ENCODE measurements at regions not wholly inside any gene's neighbourhood (a gene's known extent, or its start where the extent isn't known, plus 50 kb on each side); places are given as distances from the start of the nearest gene placed in this dataset.

GRCh38 chr6:2560917-2561698 is 189.6 kb downstream of the MYLK4 start:
- Histone ChIP-seq H3K4me3 (ENCODE audit: low read depth, low read length) (no peak overlapping the region), H3K36me3 (no peaks in the 10 kb centered on the region), H3K9me3 (no peaks in the 10 kb centered on the region), H3K4me1 (no peaks in the 10 kb centered on the region), H3K27me3 (no peaks in the 10 kb centered on the region)
- no peak for DNase-seq
- TF ChIP-seq, protein P1, sequence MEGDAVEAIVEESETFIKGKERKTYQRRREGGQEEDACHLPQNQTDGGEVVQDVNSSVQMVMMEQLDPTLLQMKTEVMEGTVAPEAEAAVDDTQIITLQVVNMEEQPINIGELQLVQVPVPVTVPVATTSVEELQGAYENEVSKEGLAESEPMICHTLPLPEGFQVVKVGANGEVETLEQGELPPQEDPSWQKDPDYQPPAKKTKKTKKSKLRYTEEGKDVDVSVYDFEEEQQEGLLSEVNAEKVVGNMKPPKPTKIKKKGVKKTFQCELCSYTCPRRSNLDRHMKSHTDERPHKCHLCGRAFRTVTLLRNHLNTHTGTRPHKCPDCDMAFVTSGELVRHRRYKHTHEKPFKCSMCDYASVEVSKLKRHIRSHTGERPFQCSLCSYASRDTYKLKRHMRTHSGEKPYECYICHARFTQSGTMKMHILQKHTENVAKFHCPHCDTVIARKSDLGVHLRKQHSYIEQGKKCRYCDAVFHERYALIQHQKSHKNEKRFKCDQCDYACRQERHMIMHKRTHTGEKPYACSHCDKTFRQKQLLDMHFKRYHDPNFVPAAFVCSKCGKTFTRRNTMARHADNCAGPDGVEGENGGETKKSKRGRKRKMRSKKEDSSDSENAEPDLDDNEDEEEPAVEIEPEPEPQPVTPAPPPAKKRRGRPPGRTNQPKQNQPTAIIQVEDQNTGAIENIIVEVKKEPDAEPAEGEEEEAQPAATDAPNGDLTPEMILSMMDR (IDR thresholded peaks at IDR 0.05; ENCODE audit: low read depth, low read length) = no peak

GRCh38 chr6:2560140-2560818 is 190.4 kb downstream of the MYLK4 start:
- no peaks in the 10 kb centered on the region for H3K9me3 ChIP-seq
- no peaks in the 10 kb centered on the region for H3K4me1 ChIP-seq
- TF ChIP-seq, protein P1 (IDR thresholded peaks at IDR 0.05; ENCODE audit: low read depth, low read length) = no peak
- DNase-seq = no peak
- no peaks in the 10 kb centered on the region for H3K36me3 ChIP-seq
- H3K27me3 ChIP-seq = no peaks in the 10 kb centered on the region
- no peak overlapping the region for H3K4me3 ChIP-seq (ENCODE audit: low read depth, low read length)

DNA sequence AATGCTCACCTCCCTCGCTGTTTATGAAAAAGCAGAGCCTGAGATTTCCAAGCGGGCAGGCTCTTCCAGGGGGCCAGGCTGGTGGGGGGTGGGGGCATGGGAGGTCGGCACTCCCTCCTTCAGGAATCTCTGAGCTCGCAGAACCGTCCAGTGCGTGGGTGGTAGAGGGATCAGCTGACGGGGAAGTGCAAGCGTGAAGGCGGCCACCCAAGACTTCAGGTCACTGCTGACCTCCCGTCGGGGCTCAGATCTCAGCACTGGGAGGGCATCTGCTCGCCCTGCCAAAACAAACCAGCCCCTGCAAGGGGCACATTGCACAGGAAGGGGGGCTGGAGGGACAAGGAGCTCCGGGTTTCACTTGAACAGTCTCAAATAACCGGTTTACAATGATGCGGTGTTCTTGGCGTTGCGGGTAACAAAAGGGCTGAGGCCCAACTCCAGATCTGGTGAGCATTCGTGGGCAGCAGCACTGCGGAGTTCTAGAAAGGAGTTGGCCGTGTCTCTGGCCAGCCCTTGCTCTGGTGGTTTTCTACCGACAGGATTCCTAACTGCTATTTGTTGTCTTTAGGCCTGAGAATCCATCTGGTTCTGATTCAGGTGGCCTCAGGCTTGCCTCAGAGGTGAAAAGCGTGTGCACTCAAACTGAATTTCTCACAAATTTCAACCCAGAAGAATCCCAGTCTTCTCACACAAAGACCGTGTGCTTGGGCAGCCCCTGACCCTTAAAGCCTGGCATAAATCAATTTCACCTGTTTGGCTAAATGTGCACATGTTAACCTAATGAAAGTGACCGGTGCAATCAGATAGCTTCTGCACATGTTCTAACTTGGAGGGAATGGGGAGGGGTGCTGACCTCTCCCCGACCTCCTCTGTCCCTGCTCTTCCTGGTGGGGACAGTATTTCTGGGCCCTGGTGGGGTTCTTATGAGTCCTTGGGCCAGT is 191.6 kb downstream of the MYLK4 start:
- H3K36me3 ChIP-seq = no peaks in the 10 kb centered on the region
- TF ChIP-seq, protein P1 (IDR thresholded peaks at IDR 0.05; ENCODE audit: low read depth, low read length) = no peak
- H3K27me3 ChIP-seq = no peaks in the 10 kb centered on the region; the same call in 1 of the 2 replicates
- DNase-seq = no peak
- no peak overlapping the region for H3K4me3 ChIP-seq (ENCODE audit: low read depth, low read length)
- H3K9me3 ChIP-seq = no peaks in the 10 kb centered on the region
- H3K4me1 ChIP-seq = no peaks in the 10 kb centered on the region

GRCh38 chr6:2558098-2558680 is 192.5 kb downstream of the MYLK4 start:
- DNase-seq = no peak
- TF ChIP-seq, protein P1 (IDR thresholded peaks at IDR 0.05; ENCODE audit: low read depth, low read length) = no peak
- Histone ChIP-seq H3K27me3 (no peaks in the 10 kb centered on the region; the same call in 1 of the 2 replicates), H3K4me3 (ENCODE audit: low read depth, low read length) (no peak overlapping the region), H3K4me1 (no peaks in the 10 kb centered on the region), H3K9me3 (no peaks in the 10 kb centered on the region), H3K36me3 (no peaks in the 10 kb centered on the region)

- no peaks in the 10 kb centered on the region for H3K9me3 ChIP-seq
- H3K4me1 ChIP-seq = no peaks in the 10 kb centered on the region
- no peaks in the 10 kb centered on the region for H3K36me3 ChIP-seq
- TF ChIP-seq, protein P1 (IDR thresholded peaks at IDR 0.05; ENCODE audit: low read depth, low read length) = no peak
- no peaks in the 10 kb centered on the region; the same call in 1 of the 2 replicates for H3K27me3 ChIP-seq
- H3K4me3 ChIP-seq (ENCODE audit: low read depth, low read length) = no peak overlapping the region
- DNase-seq = no peak
Measured at GRCh38 chr6:2557181-2557720, 193.5 kb downstream of the MYLK4 start.
